B cell (primary cell): ENCODE measurements at regions not wholly inside any gene's neighbourhood (a gene's known extent, or its start where the extent isn't known, plus 50 kb on each side); places are given as distances from the start of the nearest gene placed in this dataset.

ENCODE experiments used
- CTCF ChIP-seq: fragments of 200-600 bp; IDR thresholded peaks from one replicate; pipeline ENCODE4 v1.8.0; 2022; ENCODE audit warnings: antibody characterized with exemption, mild to moderate bottlenecking
- EZH2 ChIP-seq: IDR thresholded peaks from 2 replicates; pipeline ENCODE4 v1.6.1; 2012; ENCODE audit warnings: borderline replicate concordance, low read depth, mild to moderate bottlenecking, moderate library complexity, low read length; ENCODE audit not compliant: insufficient read depth, poor library complexity, severe bottlenecking

DNA sequence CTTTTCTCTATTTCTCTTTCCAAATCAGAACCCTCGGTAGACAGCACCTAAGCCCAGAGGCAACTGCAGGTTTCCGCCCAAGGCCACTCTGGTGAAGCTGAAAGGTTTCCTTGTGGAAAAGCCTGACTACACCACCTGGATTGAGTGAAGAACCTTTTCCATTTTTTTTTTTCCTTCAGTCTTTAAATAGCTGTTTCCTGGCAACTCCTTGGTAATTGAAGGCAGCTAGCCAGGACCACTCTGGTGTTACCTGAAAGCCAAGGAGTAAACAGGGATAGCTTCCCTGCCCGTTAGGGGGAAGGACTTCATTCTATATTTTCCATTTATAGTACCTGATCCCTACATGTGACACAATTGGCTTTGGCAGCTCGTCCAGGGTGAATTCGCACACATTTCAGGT lies 1238.4 kb downstream of the GRIK2 start:
- TF ChIP-seq CTCF: no peak
- TF ChIP-seq EZH2: no peak
